HG02938 (cell line): ENCODE measurements at regions not wholly inside any gene's neighbourhood (a gene's known extent, or its start where the extent isn't known, plus 50 kb on each side); places are given as distances from the start of the nearest gene placed in this dataset.

Experiments used
- ATAC-seq: cut with Tn5 transposase; IDR thresholded peaks from one replicate; pipeline ENCODE4 v1.9.1; 2021; ENCODE audit warnings: mild to moderate bottlenecking, moderate library complexity; ENCODE audit not compliant: unreplicated experiment

- ATAC-seq = no peak
Measured at GRCh38 chr17:63365366-63366240, 80.5 kb downstream of the CYB561 start.

GRCh38 chr17:63366241-63366566 lies 79.9 kb downstream of the CYB561 start:
- ATAC-seq = no peak

- ATAC-seq = no peak
Measured at GRCh38 chr17:63369233-63369632, 76.9 kb downstream of the CYB561 start.

- ATAC-seq = no peak
Measured at GRCh38 chr17:63370696-63371095, 75.4 kb downstream of the CYB561 start.

GRCh38 chr17:63376949-63377348 lies 69.2 kb downstream of the CYB561 start:
- ATAC-seq = no peak

GRCh38 chr17:63378411-63379375 lies 67.4 kb downstream of the CYB561 start:
- no peak for ATAC-seq

- ATAC-seq = no peak
Measured at GRCh38 chr17:63379636-63380035, 66.5 kb downstream of the CYB561 start.

GRCh38 chr17:63381101-63381729 lies 64.9 kb downstream of the CYB561 start:
- ATAC-seq = no peak

- no peak for ATAC-seq
Measured at GRCh38 chr17:63382136-63382535, 64.0 kb downstream of the CYB561 start.
